Activated T-cell treated with anti-CD3 and anti-CD28 coated beads, Interleukin-2, amount 50 U/mL, for 1 hour (primary cell): ENCODE measurements at regions not wholly inside any gene's neighbourhood (a gene's known extent, or its start where the extent isn't known, plus 50 kb on each side); places are given as distances from the start of the nearest gene placed in this dataset.
"Not testable (repeated sequence)": the region's sequence is repeated elsewhere in the genome, so short reads cannot be mapped to it uniquely, and the experiment has no call there.

ENCODE experiments used
- DNase-seq: peaks from one replicate; pipeline ENCODE4 v3.0.0-alpha.2; 2020

DNA sequence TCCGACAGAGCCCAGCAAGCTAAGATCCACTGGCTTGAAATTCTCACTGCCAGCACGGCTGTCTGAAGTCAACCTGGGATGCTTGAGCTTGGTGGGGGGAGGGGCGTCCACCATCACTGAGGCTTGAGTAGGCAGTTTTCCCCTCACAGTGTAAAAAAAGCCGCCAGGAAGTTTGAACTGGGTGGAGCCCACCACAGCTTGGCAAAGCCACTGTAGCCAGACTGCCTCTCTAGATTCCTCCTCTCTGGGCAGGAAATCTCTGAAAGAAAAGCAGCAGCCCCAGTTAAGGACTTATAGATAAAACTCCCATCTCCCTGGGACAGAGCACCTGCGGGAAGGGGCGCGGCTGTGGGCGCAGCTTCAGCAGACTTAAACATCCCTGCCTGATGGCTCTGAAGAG lies 68.7 kb upstream of the LIPC start:
- DNase-seq, result not testable (repeated sequence)

GRCh38 chr15:58363673-58364072 lies 68.1 kb upstream of the LIPC start:
- DNase-seq, result not testable (repeated sequence)

DNA sequence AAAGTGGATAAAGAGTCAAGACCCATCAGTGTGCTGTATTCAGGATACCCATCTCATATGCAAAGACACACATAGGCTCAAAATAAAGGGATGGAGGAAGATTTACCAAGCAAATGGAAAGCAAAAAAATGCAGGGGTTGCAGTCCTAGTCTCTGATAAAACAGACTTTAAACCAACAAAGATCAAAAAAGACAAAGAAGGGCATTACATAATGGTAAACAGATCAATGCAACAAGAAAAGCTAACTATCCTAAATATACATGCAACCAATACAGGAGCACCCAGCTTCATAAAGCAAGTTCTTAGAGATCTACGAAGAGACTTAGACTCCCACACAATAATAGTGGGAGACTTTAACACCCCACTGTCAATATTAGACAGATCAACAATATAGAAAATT lies 66.7 kb upstream of the LIPC start:
- DNase-seq, result not testable (repeated sequence)

DNA sequence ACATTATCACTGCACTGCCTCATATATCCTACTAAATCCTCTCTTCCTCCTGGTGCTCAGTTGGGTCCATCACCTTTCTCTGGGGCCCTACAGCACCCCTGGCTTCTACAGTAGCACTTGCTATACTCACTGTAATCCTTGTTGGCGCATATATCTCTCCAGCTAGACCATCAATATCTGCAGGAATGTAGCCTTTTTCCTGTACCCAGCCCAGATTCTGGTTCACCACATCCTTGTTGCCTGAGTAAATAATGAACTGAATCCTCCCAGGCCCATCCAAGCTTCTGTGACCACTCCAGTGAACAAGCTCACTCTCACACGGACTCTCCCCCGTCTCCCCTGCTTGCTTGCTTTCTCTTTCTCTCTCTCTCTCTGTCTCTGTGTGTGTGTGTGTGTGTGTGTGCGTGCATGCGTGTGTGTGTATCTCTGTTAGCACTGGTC lies 62.5 kb upstream of the LIPC start:
- DNase-seq, result no peak

DNA sequence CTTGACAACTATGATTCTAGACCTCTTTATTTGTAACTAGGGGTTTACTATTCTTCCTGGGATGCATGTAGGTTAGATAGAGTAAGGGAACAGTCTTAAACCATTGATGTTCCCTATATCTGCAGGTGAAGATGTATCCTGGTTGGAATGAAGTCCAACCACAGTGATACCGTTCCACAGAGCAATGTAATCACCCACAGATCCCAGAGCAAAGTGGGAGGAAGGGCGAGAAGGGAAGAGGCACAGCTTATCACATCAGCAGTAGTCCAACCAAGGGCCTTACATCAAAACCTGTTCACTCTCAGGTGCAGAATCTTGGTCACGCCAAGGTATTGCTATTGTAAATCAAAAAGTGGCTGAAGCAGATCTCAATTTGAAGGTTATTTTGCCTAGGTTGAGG lies 61.8 kb upstream of the LIPC start:
- DNase-seq, result no peak

DNA sequence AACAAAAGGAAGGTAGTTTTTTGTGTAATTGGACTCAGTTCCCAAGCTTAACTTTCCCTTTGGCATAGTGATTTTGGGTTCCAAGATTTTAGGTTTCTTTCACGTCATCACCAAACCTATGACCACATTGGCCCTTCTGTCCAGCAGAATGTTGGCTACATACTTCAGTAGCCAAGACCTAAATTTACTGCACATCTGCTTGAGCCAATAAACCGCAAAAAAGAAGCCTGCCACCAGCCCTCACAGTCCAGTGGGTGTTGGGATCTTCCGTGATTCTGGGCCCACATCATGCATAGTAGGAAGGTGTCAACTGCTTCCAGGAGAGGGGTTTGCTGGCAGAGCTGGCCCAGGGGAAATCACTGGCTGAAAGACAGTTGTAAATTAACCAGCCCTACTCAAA lies 57.6 kb upstream of the LIPC start:
- no peak for DNase-seq

- no peak for DNase-seq
These were observed 54.6 kb upstream of the LIPC start for GRCh38 chr15:58377193-58377592.

DNA sequence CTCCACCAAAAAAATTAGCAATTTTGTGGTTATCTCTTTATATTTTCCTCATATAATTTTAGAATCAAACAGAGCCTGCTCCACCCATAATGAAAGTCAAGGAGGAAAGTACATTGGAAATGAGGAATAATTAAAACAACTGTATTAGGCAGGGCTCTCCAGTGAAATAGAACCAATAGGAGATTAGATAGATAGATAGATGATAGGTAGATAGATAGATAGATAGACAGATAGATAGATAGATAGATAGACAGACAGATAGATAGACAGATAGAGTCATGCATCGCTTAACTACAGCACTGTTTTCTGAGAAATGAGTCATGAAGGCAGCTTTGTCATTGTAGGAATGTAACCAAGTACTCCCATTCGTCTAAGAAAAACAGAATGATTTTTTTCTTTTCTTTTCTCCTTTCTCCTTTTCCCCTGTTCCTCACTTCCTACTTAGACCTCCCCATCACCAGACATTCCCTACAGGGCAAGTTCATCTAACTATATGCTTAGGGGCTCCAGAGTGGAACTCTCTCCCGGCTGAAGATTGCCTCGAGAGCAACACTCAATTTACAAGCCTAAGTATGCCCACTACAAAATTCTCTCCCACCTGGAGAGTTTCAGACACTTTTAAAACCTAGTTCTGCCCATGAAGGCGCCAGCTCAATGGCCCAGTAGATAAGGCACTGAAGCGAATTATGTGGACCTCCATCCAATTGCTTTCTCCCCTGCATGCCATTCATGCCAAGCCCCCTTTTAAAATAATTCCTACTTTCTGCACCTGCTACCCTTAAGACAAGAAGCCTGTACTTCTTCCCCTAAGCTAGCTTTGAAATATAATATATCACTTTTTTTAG lies 53.3 kb upstream of the LIPC start:
- no peak for DNase-seq

DNA sequence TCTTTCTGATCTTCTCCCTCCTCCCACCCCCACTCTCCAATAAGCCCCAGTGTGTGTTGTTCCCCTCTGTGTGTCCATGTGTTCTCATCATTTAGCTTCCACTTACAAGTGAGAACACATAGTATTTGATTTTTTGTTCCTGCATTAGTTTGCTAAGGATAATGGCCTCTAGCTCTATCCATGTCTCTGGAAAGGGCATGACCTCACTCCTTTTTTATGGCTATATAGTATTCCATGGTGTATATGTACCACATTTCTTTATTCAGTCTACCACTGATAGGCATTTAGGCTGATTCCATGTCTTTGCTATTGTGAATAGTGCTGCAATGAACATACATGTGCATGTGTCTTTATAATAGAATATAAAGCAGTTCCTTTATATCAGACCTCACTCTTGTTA lies 52.3 kb upstream of the LIPC start:
- DNase-seq, result not testable (repeated sequence)

DNA sequence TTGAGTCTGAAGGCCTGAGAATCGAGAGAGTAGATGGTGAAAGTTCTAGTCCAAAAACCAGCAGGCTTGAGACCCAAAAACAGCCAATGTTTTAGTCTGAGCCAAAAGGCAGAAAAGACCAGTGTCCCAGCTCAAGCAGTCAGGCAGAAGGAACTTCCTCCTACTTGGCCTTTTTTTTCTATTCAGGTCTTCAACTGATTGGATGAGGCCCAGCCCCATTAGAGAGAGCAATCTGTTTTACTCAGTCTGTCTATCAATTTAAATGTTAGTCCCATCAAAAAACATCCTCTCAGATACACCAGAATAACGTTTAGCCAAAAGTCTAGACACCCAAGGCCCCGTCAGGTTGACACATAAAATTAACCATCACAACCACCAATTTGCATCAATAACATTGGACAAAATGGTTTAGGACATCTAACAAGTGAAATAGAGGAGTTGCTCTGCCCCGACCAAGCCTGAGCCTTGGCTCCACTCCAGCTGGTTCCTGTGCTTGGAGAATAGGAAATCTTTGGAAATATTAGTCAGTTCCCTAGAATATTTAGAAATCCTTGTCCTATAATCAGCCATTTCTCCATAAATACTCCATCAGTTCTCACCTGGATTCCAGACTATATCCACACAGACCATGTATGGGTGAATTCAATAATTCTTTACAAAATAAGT lies 51.4 kb upstream of the LIPC start:
- no peak for DNase-seq

DNA sequence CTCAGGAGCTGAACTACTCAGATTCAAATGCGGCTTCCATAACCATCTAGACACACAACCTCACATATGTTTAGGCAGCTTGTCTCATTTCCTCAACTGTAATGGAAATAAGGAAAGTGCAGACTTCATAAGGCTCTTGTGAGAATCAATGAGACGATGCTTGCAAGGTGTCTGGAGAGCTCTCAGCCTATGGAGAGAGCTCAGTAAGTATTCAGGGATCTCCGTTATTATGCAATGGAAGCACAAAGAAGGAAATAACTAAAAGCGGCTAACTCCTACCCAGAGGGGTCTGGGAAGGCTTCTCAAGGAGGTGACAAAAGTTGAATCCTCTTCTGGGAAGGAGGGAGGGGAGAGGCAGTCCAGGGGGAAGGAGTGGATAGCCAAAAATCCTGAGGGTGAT lies 50.1 kb upstream of the LIPC start:
- DNase-seq, result no peak
